GM23248 (cell line): ENCODE measurements at regions not wholly inside any gene's neighbourhood (a gene's known extent, or its start where the extent isn't known, plus 50 kb on each side); places are given as distances from the start of the nearest gene placed in this dataset.

Experiments
- DNase-seq: peaks from one replicate; pipeline ENCODE4 v3.0.0-alpha.2; 2015
- H2AFZ ChIP-seq: fragments of 200-600 bp; sonication (generic); 2 replicates; pipeline ENCODE4 v1.6.1; 2016; ENCODE audit warnings: antibody characterized with exemption
- H3F3A ChIP-seq: fragments of 200-600 bp; sonication (generic); 2 replicates; pipeline ENCODE4 v1.6.1; 2016; ENCODE audit warnings: mild to moderate bottlenecking, antibody characterized with exemption, mixed run types; ENCODE audit not compliant: insufficient read depth
- H3K27ac ChIP-seq: fragments of 200-600 bp; sonication (generic); 2 replicates; pipeline ENCODE4 v1.5.1; 2016; ENCODE audit warnings: mild to moderate bottlenecking
- H3K27me3 ChIP-seq: fragments of 200-600 bp; sonication (generic); replicated peaks from 2 replicates; pipeline ENCODE4 v1.6.1; 2016; ENCODE audit warnings: mild to moderate bottlenecking; ENCODE audit not compliant: insufficient read depth
- H3K36me3 ChIP-seq: fragments of 200-600 bp; sonication (generic); 2 replicates; pipeline ENCODE4 v1.6.1; 2016; ENCODE audit warnings: low read depth, mild to moderate bottlenecking
- H3K4me1 ChIP-seq: fragments of 200-600 bp; sonication (generic); 2 replicates; pipeline ENCODE4 v1.6.1; 2016; ENCODE audit warnings: mild to moderate bottlenecking; ENCODE audit not compliant: insufficient read depth
- H3K4me2 ChIP-seq: fragments of 200-600 bp; sonication (generic); one replicate; pipeline ENCODE4 v1.6.1; 2016; ENCODE audit warnings: mild to moderate bottlenecking; ENCODE audit not compliant: unreplicated experiment
- H3K4me3 ChIP-seq: fragments of 200-600 bp; sonication (generic); 2 replicates; pipeline ENCODE4 v1.5.1; 2016; ENCODE audit warnings: mild to moderate bottlenecking
- H3K79me2 ChIP-seq: fragments of 200-600 bp; sonication (generic); 2 replicates; pipeline ENCODE4 v1.6.1; 2016; ENCODE audit warnings: mild to moderate bottlenecking; ENCODE audit not compliant: insufficient read depth
- H3K9ac ChIP-seq: fragments of 200-600 bp; sonication (generic); 2 replicates; pipeline ENCODE4 v1.6.1; 2016; ENCODE audit warnings: mild to moderate bottlenecking
- H3K9me2 ChIP-seq: fragments of 200-600 bp; sonication (generic); 2 replicates; pipeline ENCODE4 v1.6.1; 2016; ENCODE audit warnings: mixed run types, mild to moderate bottlenecking, moderate library complexity; ENCODE audit not compliant: insufficient read depth
- H3K9me3 ChIP-seq: fragments of 200-600 bp; sonication (generic); one replicate; pipeline ENCODE4 v1.6.1; 2017; ENCODE audit warnings: low read depth
- H4K20me1 ChIP-seq: fragments of 200-600 bp; sonication (generic); 2 replicates; pipeline ENCODE4 v1.6.0; 2016; ENCODE audit not compliant: insufficient read depth
- EZH2 ChIP-seq: fragments of 200-600 bp; sonication (generic); IDR thresholded peaks from 2 replicates; pipeline ENCODE4 v1.6.1; 2018; ENCODE audit warnings: antibody characterized with exemption, mild to moderate bottlenecking; ENCODE audit not compliant: insufficient read depth, poor library complexity, severe bottlenecking
- EZH2phosphoT487 ChIP-seq: fragments of 200-600 bp; sonication (generic); IDR thresholded peaks from 2 replicates; pipeline ENCODE4 v1.6.1; 2018; ENCODE audit warnings: antibody characterized with exemption, moderate library complexity, mild to moderate bottlenecking, low read depth; ENCODE audit not compliant: insufficient read depth
- WGBS, 2 experiments: methylation state at CpG; one replicate each; pipeline ENCODE4 v1.1.6; 2015 to 2017; ENCODE audit warnings: low lambda C conversion rate in 2 of 2, low coverage in 1 of 2; ENCODE audit errors: missing lambda C conversion rate in 2 of 2; 5-methylcytosine and 5-hydroxymethylcytosine counted together
- in situ Hi-C: fragments of 300-500 bp; cut with MboI; formaldehyde crosslinking; loops from 2 replicates; pipeline ENCODE4 v1.15.0; 2020

DNA sequence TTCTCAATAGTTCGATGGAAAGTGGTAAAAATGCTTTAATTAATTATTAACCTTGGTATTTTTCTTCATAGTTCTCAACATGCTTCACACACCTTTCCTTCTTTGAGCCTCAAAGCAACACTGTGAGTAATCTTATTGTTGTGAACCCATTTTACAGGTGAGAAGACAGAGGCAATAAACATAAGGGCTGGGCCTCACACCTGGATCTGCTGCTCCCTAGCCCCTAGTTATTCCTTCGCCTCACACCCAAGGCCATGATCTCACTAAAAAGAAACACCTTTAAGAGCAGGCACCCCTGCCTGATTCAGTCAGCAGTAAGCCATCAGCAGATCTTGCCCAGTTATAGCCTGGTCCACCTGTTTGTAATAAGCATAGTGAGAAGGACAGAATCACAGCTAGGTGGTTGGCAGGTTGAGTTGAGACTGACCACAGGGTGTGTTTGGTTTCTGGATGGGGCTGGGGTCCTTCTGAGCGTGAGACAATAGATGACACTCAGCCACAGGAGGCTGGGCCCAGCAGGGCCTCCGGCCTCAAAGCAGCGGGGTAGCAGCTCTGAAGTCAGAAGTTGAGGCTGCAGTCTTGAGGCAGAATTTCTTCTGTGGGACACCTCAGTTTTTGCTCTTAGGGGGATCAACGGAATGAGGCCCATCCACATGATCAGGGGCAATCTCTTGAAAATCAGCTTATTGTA is 203.9 kb downstream of the RHOU start:
- Histone ChIP-seq H3K36me3 (no peaks in the 10 kb centered on the region), H3K9me3 (no peaks in the 10 kb centered on the region), H4K20me1 (no peaks in the 10 kb centered on the region), H3K9ac (no peak overlapping the region), H3F3A (no peaks in the 10 kb centered on the region), H2AFZ (no peak overlapping the region), H3K79me2 (no peaks in the 10 kb centered on the region), H3K27ac (no peak overlapping the region), H3K4me1 (no peaks in the 10 kb centered on the region), H3K9me2 (no peaks in the 10 kb centered on the region), H3K27me3 (no peaks in the 10 kb centered on the region), H3K4me3 (no peak overlapping the region), H3K4me2 (no peak overlapping the region)
- WGBS, 2 experiments = 82 to 92% methylated on average over 6 of the region's 6 CpGs
- no peak for DNase-seq
- in situ Hi-C loops = no loop called here
- TF ChIP-seq EZH2phosphoT487 (no peak), EZH2 (no peak)

DNA sequence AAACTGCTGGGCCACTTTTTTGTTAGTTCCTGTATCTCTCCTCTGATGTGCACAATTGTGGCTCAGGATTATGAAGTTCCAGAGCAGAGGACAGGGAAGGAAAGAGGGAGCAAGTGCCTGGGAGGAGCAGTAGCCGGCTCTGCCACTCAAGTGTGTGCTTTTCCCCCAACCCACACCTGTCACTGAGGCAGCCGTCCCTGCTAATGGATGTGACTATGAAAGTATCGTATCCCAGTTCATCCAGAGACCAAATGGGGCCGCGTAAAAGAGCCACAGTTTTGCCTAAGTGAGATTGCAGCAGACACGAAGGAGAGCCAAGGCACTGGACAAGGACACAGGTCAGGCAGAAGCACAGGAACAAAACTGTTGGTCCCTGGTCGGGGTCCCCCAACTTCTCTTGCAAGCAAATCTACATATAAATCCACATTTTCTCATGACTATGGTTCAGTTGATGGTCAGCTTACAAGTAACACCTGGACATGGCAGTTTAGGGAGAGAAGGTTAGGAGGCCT is 204.7 kb downstream of the RHOU start:
- Histone ChIP-seq H2AFZ (no peak overlapping the region), H3K27ac (no peak overlapping the region), H3K4me2 (no peak overlapping the region), H4K20me1 (no peaks in the 10 kb centered on the region), H3K9me3 (no peaks in the 10 kb centered on the region), H3K9me2 (no peaks in the 10 kb centered on the region), H3K79me2 (no peaks in the 10 kb centered on the region), H3K27me3 (no peaks in the 10 kb centered on the region), H3F3A (no peaks in the 10 kb centered on the region), H3K4me3 (no peak overlapping the region), H3K4me1 (no peaks in the 10 kb centered on the region), H3K9ac (no peak overlapping the region), H3K36me3 (no peaks in the 10 kb centered on the region)
- in situ Hi-C loops = no loop called here
- 66 to 74% methylated on average over 7 of the region's 7 CpGs for WGBS, 2 experiments
- TF ChIP-seq EZH2 (no peak), EZH2phosphoT487 (no peak)
- DNase-seq = no peak

DNA sequence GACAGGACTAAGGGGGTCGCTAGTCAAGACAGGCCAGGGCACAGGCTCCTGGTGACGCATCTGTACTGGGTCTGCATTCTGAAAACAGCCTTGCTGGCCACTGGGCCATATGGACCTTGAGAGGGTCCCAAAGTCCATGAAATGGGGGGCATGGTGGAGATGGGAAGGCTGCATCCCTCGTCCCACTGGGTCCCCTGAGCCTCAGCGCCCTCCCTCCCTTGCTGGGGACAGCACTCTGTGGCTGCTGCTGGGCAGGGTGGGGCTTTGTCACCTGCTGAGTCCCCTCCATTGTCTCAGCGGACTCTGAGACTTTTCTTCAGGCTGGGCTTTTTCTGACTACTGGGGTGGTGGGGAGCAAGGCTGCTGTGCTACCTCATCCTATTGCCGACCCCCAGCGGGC is 205.2 kb downstream of the RHOU start:
- H3K9me3 ChIP-seq = no peaks in the 10 kb centered on the region
- TF ChIP-seq EZH2phosphoT487 (no peak), EZH2 (no peak)
- no peaks in the 10 kb centered on the region for H3F3A ChIP-seq
- no peak overlapping the region for H2AFZ ChIP-seq
- H3K27me3 ChIP-seq = no peaks in the 10 kb centered on the region
- 60 to 74% methylated on average over 7 of the region's 7 CpGs for WGBS, 2 experiments
- no peak overlapping the region for H3K4me2 ChIP-seq
- H3K79me2 ChIP-seq = no peaks in the 10 kb centered on the region
- no peaks in the 10 kb centered on the region for H3K9me2 ChIP-seq
- H3K4me3 ChIP-seq = no peak overlapping the region
- in situ Hi-C loops = no loop called here
- no peaks in the 10 kb centered on the region for H4K20me1 ChIP-seq
- DNase-seq = no peak
- no peak overlapping the region for H3K27ac ChIP-seq
- H3K9ac ChIP-seq = no peak overlapping the region
- no peaks in the 10 kb centered on the region for H3K36me3 ChIP-seq
- no peaks in the 10 kb centered on the region for H3K4me1 ChIP-seq

DNA sequence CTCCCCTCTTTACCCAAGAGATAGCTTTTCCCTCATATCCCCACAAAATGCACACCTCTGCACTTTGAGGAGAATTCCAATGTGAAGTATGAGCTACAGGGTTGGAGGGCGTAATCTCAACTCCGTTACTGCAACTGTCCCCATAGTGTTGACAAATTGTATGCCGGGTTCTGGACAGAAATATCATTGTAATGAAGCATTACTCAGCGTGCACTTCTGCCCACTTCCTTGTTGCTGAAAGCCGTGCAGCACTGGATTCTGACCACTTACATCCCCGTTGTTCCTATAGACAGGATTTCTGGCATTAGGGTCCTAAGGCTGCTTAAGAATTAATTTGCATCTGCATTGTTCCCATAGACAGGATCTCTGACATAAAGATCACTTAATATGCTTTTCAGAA is 205.6 kb downstream of the RHOU start:
- Histone ChIP-seq H2AFZ (no peak overlapping the region), H3F3A (no peaks in the 10 kb centered on the region), H3K79me2 (no peaks in the 10 kb centered on the region), H3K9me2 (no peaks in the 10 kb centered on the region), H3K9me3 (no peaks in the 10 kb centered on the region), H3K4me1 (no peaks in the 10 kb centered on the region), H3K4me3 (no peak overlapping the region), H3K27me3 (no peaks in the 10 kb centered on the region), H3K4me2 (no peak overlapping the region), H3K36me3 (no peaks in the 10 kb centered on the region), H3K27ac (no peak overlapping the region), H3K9ac (no peak overlapping the region), H4K20me1 (no peaks in the 10 kb centered on the region)
- no peak for TF ChIP-seq EZH2
- no peak for TF ChIP-seq EZH2phosphoT487
- in situ Hi-C loops = no loop called here
- WGBS, 2 experiments = 69 to 75% methylated on average over 6 of the region's 6 CpGs
- no peak for DNase-seq
